H9 (cell line): ENCODE measurements at regions not wholly inside any gene's neighbourhood (a gene's known extent, or its start where the extent isn't known, plus 50 kb on each side); places are given as distances from the start of the nearest gene placed in this dataset.

Experiments used
- DNase-seq: peaks from one replicate; pipeline ENCODE4 v3.0.0-alpha.2; 2017
- H2AFZ ChIP-seq: one replicate; pipeline ENCODE4 v1.6.1; 2013; ENCODE audit warnings: mild to moderate bottlenecking, low read length, control low read depth, moderate library complexity
- H2AK5ac ChIP-seq: 2 replicates; pipeline ENCODE4 v1.6.1; 2013; ENCODE audit warnings: low read length, control low read depth, mixed read lengths; ENCODE audit not compliant: insufficient read length
- H2BK120ac ChIP-seq: one replicate; pipeline ENCODE4 v1.6.1; 2013; ENCODE audit warnings: low read depth, mild to moderate bottlenecking, low read length, control low read depth, inconsistent platforms; ENCODE audit not compliant: poor library complexity, severe bottlenecking
- H2BK12ac ChIP-seq: 2 replicates; pipeline ENCODE4 v1.6.1; 2013; ENCODE audit warnings: low read length, control low read depth, mixed read lengths, low read depth; ENCODE audit not compliant: insufficient read length
- H2BK15ac ChIP-seq: 2 replicates; pipeline ENCODE4 v1.6.1; 2013; ENCODE audit warnings: low read depth, low read length, control low read depth
- H2BK20ac ChIP-seq: one replicate; pipeline ENCODE4 v1.6.1; 2013; ENCODE audit warnings: low read depth, mild to moderate bottlenecking, low read length, control low read depth, inconsistent platforms; ENCODE audit not compliant: poor library complexity, severe bottlenecking
- H2BK5ac ChIP-seq: 2 replicates; pipeline ENCODE4 v1.6.1; 2013; ENCODE audit warnings: low read length, control low read depth, mixed read lengths; ENCODE audit not compliant: insufficient read length
- H3K14ac ChIP-seq: 2 replicates; pipeline ENCODE4 v1.6.1; 2013; ENCODE audit warnings: low read length, control low read depth; ENCODE audit not compliant: insufficient read depth
- H3K18ac ChIP-seq: 2 replicates; pipeline ENCODE4 v1.6.1; 2013; ENCODE audit warnings: low read depth, mild to moderate bottlenecking, mixed read lengths, low read length, control low read depth; ENCODE audit not compliant: insufficient read length
- H3K23ac ChIP-seq: 2 replicates; pipeline ENCODE4 v1.6.1; 2013; ENCODE audit warnings: low read length, control low read depth, mixed read lengths, low read depth; ENCODE audit not compliant: insufficient read length
- H3K23me2 ChIP-seq: 2 replicates; pipeline ENCODE4 v1.6.1; 2013; ENCODE audit warnings: low read depth, mild to moderate bottlenecking, mixed read lengths, low read length, control low read depth; ENCODE audit not compliant: insufficient read length, poor library complexity, severe bottlenecking
- H3K27ac ChIP-seq: 2 replicates; pipeline ENCODE4 v1.5.1; 2013; ENCODE audit warnings: low read length, control low read depth, mixed read lengths, low read depth; ENCODE audit not compliant: insufficient read length
- H3K27me3 ChIP-seq: 2 replicates; pipeline ENCODE4 v1.6.1; 2013; ENCODE audit warnings: low read length, control low read depth, inconsistent platforms; ENCODE audit not compliant: insufficient read depth
- H3K4ac ChIP-seq: 2 replicates; pipeline ENCODE4 v1.6.1; 2013; ENCODE audit warnings: low read depth, mild to moderate bottlenecking, control low read depth, inconsistent platforms, low read length, moderate library complexity
- H3K4me1 ChIP-seq: 2 replicates; pipeline ENCODE4 v1.6.1; 2013; ENCODE audit warnings: low read length, control low read depth, inconsistent platforms; ENCODE audit not compliant: insufficient read depth
- H3K4me2 ChIP-seq: 2 replicates; pipeline ENCODE4 v1.6.1; 2013; ENCODE audit warnings: low read length, control low read depth, mixed read lengths; ENCODE audit not compliant: insufficient read length, insufficient read depth
- H3K56ac ChIP-seq: 2 replicates; pipeline ENCODE4 v1.6.1; 2013; ENCODE audit warnings: low read depth, mild to moderate bottlenecking, mixed read lengths, low read length, control low read depth; ENCODE audit not compliant: insufficient read length
- H3K79me1 ChIP-seq: 2 replicates; pipeline ENCODE4 v1.6.1; 2013; ENCODE audit warnings: low read depth, mild to moderate bottlenecking, moderate library complexity, low read length, control low read depth, inconsistent platforms; ENCODE audit not compliant: insufficient read depth, poor library complexity, severe bottlenecking
- H3K79me2 ChIP-seq: 2 replicates; pipeline ENCODE4 v1.6.1; 2013; ENCODE audit warnings: low read length, control low read depth, inconsistent platforms; ENCODE audit not compliant: insufficient read depth
- H3K9ac ChIP-seq: 2 replicates; pipeline ENCODE4 v1.6.1; 2013; ENCODE audit warnings: low read length, control low read depth, mixed read lengths; ENCODE audit not compliant: insufficient read length; ENCODE audit errors: extremely low read depth
- H3K9me3 ChIP-seq: one replicate; pipeline ENCODE4 v1.6.1; 2013; ENCODE audit warnings: low read depth, low read length, inconsistent platforms; ENCODE audit not compliant: control insufficient read depth
- H3T11ph ChIP-seq: one replicate; pipeline ENCODE4 v1.6.1; 2013; ENCODE audit warnings: mild to moderate bottlenecking, low read length, control low read depth, inconsistent platforms
- H4K20me1 ChIP-seq: one replicate; pipeline ENCODE4 v1.6.1; 2013; ENCODE audit not compliant: control insufficient read depth, insufficient read length, insufficient read depth
- H4K5ac ChIP-seq: 2 replicates; pipeline ENCODE4 v1.6.1; 2013; ENCODE audit warnings: low read depth, mild to moderate bottlenecking, mixed read lengths, low read length, control low read depth; ENCODE audit not compliant: insufficient read length
- H4K8ac ChIP-seq: replicated peaks from 2 replicates; pipeline ENCODE4 v1.6.1; 2013; ENCODE audit warnings: low read length, control low read depth, mixed read lengths, low read depth; ENCODE audit not compliant: insufficient read length
- H4K91ac ChIP-seq: 2 replicates; pipeline ENCODE4 v1.6.1; 2013; ENCODE audit warnings: low read depth, mild to moderate bottlenecking, moderate library complexity, mixed read lengths, low read length, control low read depth; ENCODE audit not compliant: insufficient read length
- H3K27ac Mint-ChIP-seq, 3 experiments: 2 replicates in 2 of 3; 3 replicates in 1 of 3; pipeline ENCODE4 v1.8.0; 2020 to 2021; ENCODE audit warnings: mixed read lengths in 3 of 3, mild to moderate bottlenecking in 1 of 3, moderate library complexity in 1 of 3
- H3K27me3 Mint-ChIP-seq: 2 replicates; pipeline ENCODE4 v1.8.0; 2021; ENCODE audit warnings: low read depth, mild to moderate bottlenecking, moderate library complexity, mixed read lengths
- H3K36me3 Mint-ChIP-seq, 3 experiments: 2 replicates in 2 of 3; 3 replicates in 1 of 3; pipeline ENCODE4 v1.8.0; 2020 to 2021; ENCODE audit warnings: low read depth in 3 of 3, mixed read lengths in 3 of 3; ENCODE audit not compliant: insufficient read depth in 1 of 3
- H3K4me1 Mint-ChIP-seq, 2 experiments: 2 replicates each; pipeline ENCODE4 v1.8.0; 2020; ENCODE audit warnings: mixed read lengths in 2 of 2
- H3K4me3 Mint-ChIP-seq, 2 experiments: 2 replicates in 1 of 2; 3 replicates in 1 of 2; pipeline ENCODE4 v1.8.0; 2020 to 2021; ENCODE audit warnings: mild to moderate bottlenecking in 2 of 2, mixed read lengths in 2 of 2, moderate library complexity in 1 of 2
- H3K9me3 Mint-ChIP-seq, 2 experiments: 2 replicates in 1 of 2; 3 replicates in 1 of 2; pipeline ENCODE4 v1.8.0; 2020; ENCODE audit warnings: mild to moderate bottlenecking in 2 of 2, mixed read lengths in 2 of 2, moderate library complexity in 1 of 2
- CTCF ChIP-seq: fragments of 200-600 bp; sonication (generic); conservative IDR thresholded peaks from 3 replicates; pipeline ENCODE4 v1.8.0; 2021; ENCODE audit warnings: antibody characterized with exemption, mild to moderate bottlenecking
- WGBS: extraction: QIAGEN DNeasy Blood & Tissue Kit; methylation state at CpG from one replicate; pipeline ENCODE4 v1.1.7; 2013; ENCODE audit warnings: missing lambda C conversion rate, low lambda C conversion rate, mixed read lengths; ENCODE audit not compliant: insufficient read length; ENCODE audit errors: extremely low coverage; 5-methylcytosine and 5-hydroxymethylcytosine counted together

- Histone ChIP-seq H2AFZ (no peak overlapping the region), H3K4ac (no peak overlapping the region), H2AK5ac (no peak overlapping the region), H2BK120ac (no peak overlapping the region), H4K20me1 (no peaks in the 10 kb centered on the region), H3K4me1 (no peaks in the 10 kb centered on the region), H3T11ph (no peak overlapping the region), H2BK15ac (no peak overlapping the region), H3K18ac (no peak overlapping the region), H3K14ac (no peak overlapping the region), H3K23me2 (no peaks in the 10 kb centered on the region), H3K79me1 (no peaks in the 10 kb centered on the region), H3K4me2 (no peak overlapping the region), H4K5ac (no peak overlapping the region), H3K79me2 (no peaks in the 10 kb centered on the region), H4K8ac (no peak overlapping the region), H3K27ac (no peak overlapping the region), H2BK20ac (no peak overlapping the region), H4K91ac (no peak overlapping the region), H3K27me3 (no peaks in the 10 kb centered on the region), H3K56ac (no peak overlapping the region), H2BK12ac (no peak overlapping the region), H3K9ac (no peak overlapping the region), H3K23ac (no peak overlapping the region), H2BK5ac (no peak overlapping the region), H3K9me3 (no peaks in the 10 kb centered on the region)
- no peaks in the 10 kb centered on the region for H3K4me1 Mint-ChIP-seq
- H3K4me3 Mint-ChIP-seq = no peak overlapping the region
- DNase-seq = no peak
- no peaks in the 10 kb centered on the region for H3K27me3 Mint-ChIP-seq
- no peaks in the 10 kb centered on the region for H3K36me3 Mint-ChIP-seq
- H3K9me3 Mint-ChIP-seq = no peaks in the 10 kb centered on the region
- no peak for TF ChIP-seq CTCF
- no peak overlapping the region for H3K27ac Mint-ChIP-seq
- no CpG with 5 or more reads among the region's 1 CpG for WGBS
These were observed 432.2 kb downstream of the PDGFC start for GRCh38 chr4:156539376-156539775.
